ENCODE measurements at regions not wholly inside any gene's neighbourhood (a gene's known extent, or its start where the extent isn't known, plus 50 kb on each side); places are given as distances from the start of the nearest gene placed in this dataset.

DNA sequence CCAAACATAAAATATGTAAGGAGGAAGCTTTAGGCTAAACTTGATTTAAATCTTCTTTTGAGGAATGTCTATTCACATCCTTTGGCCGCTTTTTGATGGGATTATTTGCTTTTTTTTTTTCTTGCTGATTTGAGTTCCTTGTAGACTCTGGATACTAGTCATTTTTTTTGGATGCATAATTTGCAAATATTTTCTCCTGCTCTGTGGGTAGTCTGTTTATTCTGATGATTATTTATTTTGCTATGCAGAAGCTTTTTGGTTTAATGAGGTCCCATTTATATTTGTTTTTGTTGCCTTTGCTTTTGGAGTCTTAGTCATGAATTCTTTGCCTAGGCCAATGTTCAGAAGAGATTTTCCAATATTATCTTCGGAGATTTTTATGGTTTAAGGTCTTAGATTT lies 144.9 kb downstream of the MAGEC2 start:
- TF ChIP-seq, protein P1, sequence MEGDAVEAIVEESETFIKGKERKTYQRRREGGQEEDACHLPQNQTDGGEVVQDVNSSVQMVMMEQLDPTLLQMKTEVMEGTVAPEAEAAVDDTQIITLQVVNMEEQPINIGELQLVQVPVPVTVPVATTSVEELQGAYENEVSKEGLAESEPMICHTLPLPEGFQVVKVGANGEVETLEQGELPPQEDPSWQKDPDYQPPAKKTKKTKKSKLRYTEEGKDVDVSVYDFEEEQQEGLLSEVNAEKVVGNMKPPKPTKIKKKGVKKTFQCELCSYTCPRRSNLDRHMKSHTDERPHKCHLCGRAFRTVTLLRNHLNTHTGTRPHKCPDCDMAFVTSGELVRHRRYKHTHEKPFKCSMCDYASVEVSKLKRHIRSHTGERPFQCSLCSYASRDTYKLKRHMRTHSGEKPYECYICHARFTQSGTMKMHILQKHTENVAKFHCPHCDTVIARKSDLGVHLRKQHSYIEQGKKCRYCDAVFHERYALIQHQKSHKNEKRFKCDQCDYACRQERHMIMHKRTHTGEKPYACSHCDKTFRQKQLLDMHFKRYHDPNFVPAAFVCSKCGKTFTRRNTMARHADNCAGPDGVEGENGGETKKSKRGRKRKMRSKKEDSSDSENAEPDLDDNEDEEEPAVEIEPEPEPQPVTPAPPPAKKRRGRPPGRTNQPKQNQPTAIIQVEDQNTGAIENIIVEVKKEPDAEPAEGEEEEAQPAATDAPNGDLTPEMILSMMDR (IDR thresholded peaks at IDR 0.05) = no peak
- no peak for TF ChIP-seq MEF2A (IDR thresholded peaks at IDR 0.05; ENCODE audit: borderline replicate concordance, low read depth)
- TF ChIP-seq POLR2AphosphoS5 (IDR thresholded peaks at IDR 0.05; ENCODE audit: low read depth, low read length) = no peak
- no peak for TF ChIP-seq SMC3 (IDR thresholded peaks at IDR 0.05; ENCODE audit: low read depth, low read length)
- TF ChIP-seq NRF1 (IDR thresholded peaks at IDR 0.05; ENCODE audit: low read depth, low read length) = no peak
- no peak for TF ChIP-seq RCOR1 (IDR thresholded peaks at IDR 0.05; ENCODE audit: low read length)
- TF ChIP-seq TEAD4 (IDR thresholded peaks at IDR 0.05; ENCODE audit: borderline replicate concordance, insufficient read depth) = no peak
- TF ChIP-seq, protein P2, sequence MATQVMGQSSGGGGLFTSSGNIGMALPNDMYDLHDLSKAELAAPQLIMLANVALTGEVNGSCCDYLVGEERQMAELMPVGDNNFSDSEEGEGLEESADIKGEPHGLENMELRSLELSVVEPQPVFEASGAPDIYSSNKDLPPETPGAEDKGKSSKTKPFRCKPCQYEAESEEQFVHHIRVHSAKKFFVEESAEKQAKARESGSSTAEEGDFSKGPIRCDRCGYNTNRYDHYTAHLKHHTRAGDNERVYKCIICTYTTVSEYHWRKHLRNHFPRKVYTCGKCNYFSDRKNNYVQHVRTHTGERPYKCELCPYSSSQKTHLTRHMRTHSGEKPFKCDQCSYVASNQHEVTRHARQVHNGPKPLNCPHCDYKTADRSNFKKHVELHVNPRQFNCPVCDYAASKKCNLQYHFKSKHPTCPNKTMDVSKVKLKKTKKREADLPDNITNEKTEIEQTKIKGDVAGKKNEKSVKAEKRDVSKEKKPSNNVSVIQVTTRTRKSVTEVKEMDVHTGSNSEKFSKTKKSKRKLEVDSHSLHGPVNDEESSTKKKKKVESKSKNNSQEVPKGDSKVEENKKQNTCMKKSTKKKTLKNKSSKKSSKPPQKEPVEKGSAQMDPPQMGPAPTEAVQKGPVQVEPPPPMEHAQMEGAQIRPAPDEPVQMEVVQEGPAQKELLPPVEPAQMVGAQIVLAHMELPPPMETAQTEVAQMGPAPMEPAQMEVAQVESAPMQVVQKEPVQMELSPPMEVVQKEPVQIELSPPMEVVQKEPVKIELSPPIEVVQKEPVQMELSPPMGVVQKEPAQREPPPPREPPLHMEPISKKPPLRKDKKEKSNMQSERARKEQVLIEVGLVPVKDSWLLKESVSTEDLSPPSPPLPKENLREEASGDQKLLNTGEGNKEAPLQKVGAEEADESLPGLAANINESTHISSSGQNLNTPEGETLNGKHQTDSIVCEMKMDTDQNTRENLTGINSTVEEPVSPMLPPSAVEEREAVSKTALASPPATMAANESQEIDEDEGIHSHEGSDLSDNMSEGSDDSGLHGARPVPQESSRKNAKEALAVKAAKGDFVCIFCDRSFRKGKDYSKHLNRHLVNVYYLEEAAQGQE (IDR thresholded peaks at IDR 0.05; ENCODE audit: low read depth, low read length) = no peak

All from SK-N-SH (cell line).